Stomach smooth muscle (tissue), 2 donors: ENCODE measurements at regions not wholly inside any gene's neighbourhood (a gene's known extent, or its start where the extent isn't known, plus 50 kb on each side); places are given as distances from the start of the nearest gene placed in this dataset.
"Not testable (repeated sequence)": the region's sequence is repeated elsewhere in the genome, so short reads cannot be mapped to it uniquely, and the experiment has no call there.

Experiments used
- H3K27ac ChIP-seq: one replicate; pipeline ENCODE4 v1.7.0; 2013; ENCODE audit warnings: mild to moderate bottlenecking, low read length, inconsistent platforms
- H3K27me3 ChIP-seq, 2 donors: one replicate each; pipeline ENCODE4 v1.7.0; 2013; ENCODE audit warnings: low read length in 2 of 2; ENCODE audit not compliant: insufficient read depth in 2 of 2, control insufficient read depth in 1 of 2
- H3K36me3 ChIP-seq, 2 donors: one replicate each; pipeline ENCODE4 v1.7.0; 2013; ENCODE audit warnings: low read length in 2 of 2; ENCODE audit not compliant: control insufficient read depth in 2 of 2, insufficient read depth in 2 of 2
- H3K4me1 ChIP-seq: one replicate; pipeline ENCODE4 v1.7.0; 2013; ENCODE audit warnings: low read length; ENCODE audit not compliant: control insufficient read depth, insufficient read depth
- H3K4me3 ChIP-seq, 2 donors: one replicate each; pipeline ENCODE4 v1.7.0; 2013; ENCODE audit warnings: low read length in 2 of 2
- H3K9ac ChIP-seq, 2 donors: one replicate each; pipeline ENCODE4 v1.7.0; 2013; ENCODE audit warnings: low read length in 2 of 2, mild to moderate bottlenecking in 1 of 2
- H3K9me3 ChIP-seq, 2 donors: one replicate each; pipeline ENCODE4 v1.7.0; 2013; ENCODE audit warnings: low read length in 2 of 2; ENCODE audit not compliant: control insufficient read depth in 2 of 2
- donor health status: healthy.
- donor health status: Pancreatic carcinoma.

DNA sequence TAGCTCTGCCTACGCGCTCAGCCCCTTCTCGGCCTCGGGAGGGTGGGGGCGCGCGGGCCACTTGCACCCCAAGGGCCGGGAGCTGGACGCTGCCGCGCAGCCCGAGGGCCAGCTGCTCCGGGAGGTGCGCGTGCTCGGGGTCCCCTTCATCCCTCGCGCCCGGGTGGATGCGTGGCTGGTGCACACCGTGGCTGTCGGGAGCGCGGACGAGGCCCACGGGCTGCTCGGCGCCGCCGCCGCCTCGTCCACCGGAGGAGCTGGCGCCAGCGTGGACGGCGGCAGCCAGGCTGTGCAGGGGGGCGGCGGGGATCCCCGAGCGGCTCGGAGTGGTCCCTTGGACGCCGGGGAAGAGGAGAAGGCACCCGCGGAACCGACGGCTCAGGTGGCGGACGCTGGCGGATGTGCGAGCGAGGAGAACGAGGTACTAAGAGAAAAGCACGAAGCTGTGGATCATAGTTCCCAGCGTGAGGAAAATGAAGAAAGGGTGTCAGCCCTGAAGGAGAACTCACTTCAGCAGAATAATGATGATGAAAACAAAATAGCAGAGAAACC is 69.8 kb downstream of the PMAIP1 start:
- not testable (repeated sequence) for H3K4me3 ChIP-seq, H3K27ac ChIP-seq, H3K36me3 ChIP-seq, H3K9ac ChIP-seq, H3K9me3 ChIP-seq, H3K4me1 ChIP-seq
- H3K27me3 ChIP-seq = peaks cover 7 to 22% of the 10 kb centered on the region in 2 donors

DNA sequence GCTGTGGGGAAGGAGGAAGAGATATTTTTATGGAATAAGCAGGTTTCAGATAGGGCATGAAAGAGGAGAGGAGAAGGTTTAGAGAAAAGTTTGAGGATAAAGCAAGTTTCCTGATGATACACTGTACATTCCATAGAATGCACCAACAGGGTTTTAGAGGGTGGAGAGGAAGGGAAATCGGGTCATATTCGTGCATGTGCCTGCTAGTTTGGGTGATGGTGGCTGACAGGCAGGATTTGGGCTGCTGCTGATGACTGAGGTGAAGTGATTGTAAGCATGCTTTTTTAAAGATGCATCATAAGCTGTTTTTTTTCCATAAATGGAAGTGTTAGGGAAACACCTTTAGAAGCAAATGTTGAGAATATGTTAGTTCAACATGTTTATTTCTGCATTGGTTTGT is 68.8 kb downstream of the PMAIP1 start:
- Histone ChIP-seq H3K9me3 (peaks cover 0 to 3% of the 10 kb centered on the region in 2 donors), H3K9ac (no peak overlapping the region), H3K4me1 (no peaks in the 10 kb centered on the region), H3K27me3 (peaks cover 7 to 22% of the 10 kb centered on the region in 2 donors), H3K27ac (no peak overlapping the region), H3K4me3 (no peak overlapping the region), H3K36me3 (no peaks in the 10 kb centered on the region)

DNA sequence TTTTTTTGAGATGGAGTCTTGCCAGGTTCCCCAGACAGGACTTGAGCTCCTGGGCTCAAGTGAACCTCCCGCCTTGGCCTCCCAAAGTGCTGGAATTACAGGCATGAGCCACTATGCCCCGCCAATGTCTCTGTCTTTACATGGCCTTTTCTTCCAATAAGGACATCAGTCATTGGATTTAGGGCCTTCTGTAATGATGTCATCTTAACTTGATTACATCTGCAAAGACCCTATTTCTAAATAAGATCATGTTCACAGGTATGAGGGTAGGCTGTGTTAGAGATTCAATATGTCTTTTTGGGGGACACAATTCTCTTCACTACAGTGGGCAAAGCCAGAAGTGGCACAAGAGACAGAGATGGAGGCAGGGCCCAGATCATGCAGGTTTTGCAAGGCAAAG is 68.1 kb downstream of the PMAIP1 start:
- H3K36me3 ChIP-seq = no peaks in the 10 kb centered on the region
- no peak overlapping the region for H3K27ac ChIP-seq
- no peaks in the 10 kb centered on the region for H3K4me1 ChIP-seq
- H3K9me3 ChIP-seq = peaks cover 0 to 3% of the 10 kb centered on the region in 2 donors
- H3K9ac ChIP-seq = no peak overlapping the region
- no peak overlapping the region for H3K4me3 ChIP-seq
- peaks cover 7 to 22% of the 10 kb centered on the region in 2 donors for H3K27me3 ChIP-seq

DNA sequence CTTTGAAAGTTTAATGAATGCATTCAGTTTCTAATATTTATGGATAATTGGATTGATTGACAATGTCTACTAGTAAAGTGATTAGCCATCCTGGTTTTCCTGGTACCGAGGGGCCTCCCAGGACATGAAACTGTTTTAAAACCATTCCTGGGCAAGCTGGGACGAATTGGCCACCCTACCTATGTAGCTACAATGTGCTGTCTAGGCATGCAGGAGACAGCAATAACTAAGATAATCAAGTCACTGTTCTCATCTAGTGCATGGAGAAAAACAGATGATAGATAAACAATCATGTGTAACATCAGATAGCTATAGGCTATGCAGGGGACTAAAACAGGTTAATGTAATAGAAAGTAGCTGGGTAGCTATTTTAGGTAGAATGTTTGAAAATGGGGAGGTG is 67.1 kb downstream of the PMAIP1 start:
- H3K9me3 ChIP-seq = peaks cover 0 to 3% of the 10 kb centered on the region in 2 donors
- H3K9ac ChIP-seq = no peak overlapping the region
- H3K4me1 ChIP-seq = no peaks in the 10 kb centered on the region
- H3K4me3 ChIP-seq = no peak overlapping the region
- H3K27ac ChIP-seq = no peak overlapping the region
- no peaks in the 10 kb centered on the region for H3K36me3 ChIP-seq
- peaks cover 7 to 22% of the 10 kb centered on the region in 2 donors for H3K27me3 ChIP-seq

DNA sequence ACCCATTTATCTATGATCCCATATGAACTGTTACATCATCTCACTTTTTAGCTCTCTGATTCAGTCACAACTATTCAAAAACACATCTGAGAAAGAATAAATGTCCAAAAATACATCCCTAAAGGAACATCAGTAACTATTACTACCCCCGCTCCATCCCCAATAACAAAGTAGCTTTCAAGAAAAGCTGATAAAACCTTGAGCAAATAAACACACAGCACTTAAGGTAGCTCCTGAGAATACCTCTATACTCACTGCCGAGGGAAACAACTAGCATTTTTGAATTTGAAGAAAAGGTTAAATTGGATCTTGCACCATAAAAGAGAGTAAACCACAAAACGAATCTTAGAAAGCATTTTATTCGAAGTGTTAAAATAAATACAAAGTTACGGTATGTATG is 63.4 kb downstream of the PMAIP1 start:
- Histone ChIP-seq H3K4me3 (no peak overlapping the region), H3K36me3 (no peaks in the 10 kb centered on the region), H3K4me1 (no peaks in the 10 kb centered on the region), H3K27me3 (peaks cover 0 to 8% of the 10 kb centered on the region in 2 donors), H3K9ac (no peak overlapping the region), H3K27ac (no peak overlapping the region), H3K9me3 (no peaks in the 10 kb centered on the region)

DNA sequence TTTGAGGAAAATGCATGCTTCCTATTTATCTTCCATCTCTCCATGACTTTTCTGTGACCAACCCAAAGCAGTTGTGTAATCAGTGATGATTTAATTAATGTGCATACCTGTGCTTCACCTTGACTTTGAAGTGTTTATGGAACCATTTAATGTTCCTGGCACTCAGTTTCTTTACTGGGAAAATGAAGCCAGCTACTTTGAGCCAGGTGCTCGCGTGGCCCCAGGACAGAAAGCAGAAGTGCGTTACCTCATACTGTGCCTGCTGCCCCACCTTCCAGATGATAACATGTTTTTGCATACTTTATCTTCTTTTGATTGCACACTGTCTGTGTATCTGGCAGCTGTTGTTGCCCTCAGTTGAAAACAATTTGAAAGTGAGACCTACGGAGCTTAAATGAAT is 61.3 kb downstream of the PMAIP1 start:
- no peaks in the 10 kb centered on the region for H3K4me1 ChIP-seq

DNA sequence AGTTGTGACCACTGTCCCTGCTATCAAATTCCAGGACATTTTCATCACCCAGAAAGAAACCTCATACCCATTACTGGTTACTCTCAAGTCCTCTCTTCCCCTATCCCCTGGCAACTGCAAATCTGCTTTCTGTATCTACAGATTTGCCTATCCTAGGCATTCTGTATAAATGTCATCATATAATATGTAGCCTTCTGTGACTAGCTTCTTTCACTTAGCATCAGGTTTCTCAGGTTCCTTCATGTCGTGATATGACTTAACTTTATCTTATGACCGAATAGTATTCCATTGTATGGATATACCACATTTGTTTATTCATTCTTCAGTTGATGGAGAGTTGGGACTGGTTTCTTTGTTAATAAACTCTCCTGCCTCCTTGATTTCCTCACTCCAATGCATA is 60.5 kb downstream of the PMAIP1 start:
- H3K9me3 ChIP-seq = no peaks in the 10 kb centered on the region
- no peak overlapping the region for H3K4me3 ChIP-seq
- no peak overlapping the region for H3K27ac ChIP-seq
- no peak overlapping the region for H3K9ac ChIP-seq
- H3K36me3 ChIP-seq = no peaks in the 10 kb centered on the region
- H3K27me3 ChIP-seq = no peaks in the 10 kb centered on the region
- no peaks in the 10 kb centered on the region for H3K4me1 ChIP-seq

More for the DNA sequence above, 61.3 kb downstream of the PMAIP1 start:
- Histone ChIP-seq H3K9me3 (no peaks in the 10 kb centered on the region), H3K4me3 (no peak overlapping the region), H3K27me3 (no peaks in the 10 kb centered on the region), H3K27ac (no peak overlapping the region), H3K36me3 (no peaks in the 10 kb centered on the region), H3K9ac (no peak overlapping the region)

DNA sequence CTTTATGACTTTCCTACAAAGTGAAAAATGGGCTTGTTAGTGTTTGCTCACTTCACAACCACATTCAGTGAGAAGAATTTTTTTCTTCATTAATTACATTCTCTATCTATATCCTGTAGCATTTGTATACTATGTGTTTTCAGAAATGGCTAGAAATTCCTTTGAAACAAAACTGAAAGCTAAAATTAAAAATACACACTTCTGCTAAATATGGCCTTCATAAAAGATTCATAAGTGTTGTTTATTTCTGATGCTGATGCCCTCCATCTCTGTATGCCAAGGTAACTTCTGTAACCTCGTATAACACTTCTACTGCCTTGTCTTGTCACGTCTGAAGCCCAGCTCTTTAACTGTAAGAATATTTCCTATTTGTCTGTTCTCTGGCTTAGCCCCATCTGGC is 59.8 kb downstream of the PMAIP1 start:
- no peaks in the 10 kb centered on the region for H3K27me3 ChIP-seq
- no peak overlapping the region for H3K4me3 ChIP-seq
- no peaks in the 10 kb centered on the region for H3K36me3 ChIP-seq
- no peaks in the 10 kb centered on the region for H3K4me1 ChIP-seq
- H3K9me3 ChIP-seq = no peaks in the 10 kb centered on the region
- H3K27ac ChIP-seq = no peak overlapping the region
- no peak overlapping the region for H3K9ac ChIP-seq

DNA sequence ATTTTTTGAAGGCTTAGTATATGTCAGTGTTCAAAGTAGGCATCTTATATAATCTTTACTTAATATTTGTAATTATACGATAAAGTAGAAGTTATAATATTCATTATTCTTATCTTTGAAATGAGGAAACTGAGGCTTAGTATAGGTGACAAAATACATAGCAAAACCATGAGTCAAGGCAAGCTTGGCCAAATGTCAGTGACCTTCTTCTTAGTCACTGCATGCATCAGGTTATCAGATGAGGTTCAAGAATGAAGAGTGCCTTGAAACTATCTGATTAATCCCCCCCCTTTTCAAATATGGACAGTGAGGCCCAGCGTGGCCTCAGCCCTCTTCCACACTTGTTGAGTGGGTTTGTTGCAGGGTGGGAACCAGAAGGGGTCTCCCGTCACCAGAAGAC is 59.3 kb downstream of the PMAIP1 start:
- Histone ChIP-seq H3K36me3 (no peaks in the 10 kb centered on the region), H3K4me1 (no peaks in the 10 kb centered on the region), H3K27ac (no peak overlapping the region), H3K9me3 (no peaks in the 10 kb centered on the region), H3K9ac (no peak overlapping the region), H3K27me3 (no peaks in the 10 kb centered on the region), H3K4me3 (no peak overlapping the region)

DNA sequence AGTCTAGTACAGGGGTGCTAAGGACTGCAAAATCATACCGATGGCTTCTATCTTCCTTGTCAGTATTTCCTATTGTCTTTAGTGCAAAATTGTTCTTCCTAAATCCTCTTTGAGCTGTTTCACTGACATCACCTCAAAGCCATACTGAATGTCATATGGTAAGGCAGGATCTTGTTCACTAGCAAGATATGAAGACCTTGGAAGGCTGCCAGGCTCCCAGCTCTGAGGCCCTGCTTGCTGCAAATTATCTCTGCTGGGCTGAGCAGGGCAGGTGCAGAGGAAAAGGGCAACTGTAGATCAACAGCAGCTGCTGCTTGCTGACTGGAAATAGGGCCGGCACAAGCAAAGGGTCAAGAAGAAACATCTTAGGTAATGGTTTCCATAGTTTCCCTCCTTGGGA is 58.2 kb downstream of the PMAIP1 start:
- Histone ChIP-seq H3K9ac (no peak overlapping the region), H3K27ac (no peak overlapping the region), H3K9me3 (no peaks in the 10 kb centered on the region)

DNA sequence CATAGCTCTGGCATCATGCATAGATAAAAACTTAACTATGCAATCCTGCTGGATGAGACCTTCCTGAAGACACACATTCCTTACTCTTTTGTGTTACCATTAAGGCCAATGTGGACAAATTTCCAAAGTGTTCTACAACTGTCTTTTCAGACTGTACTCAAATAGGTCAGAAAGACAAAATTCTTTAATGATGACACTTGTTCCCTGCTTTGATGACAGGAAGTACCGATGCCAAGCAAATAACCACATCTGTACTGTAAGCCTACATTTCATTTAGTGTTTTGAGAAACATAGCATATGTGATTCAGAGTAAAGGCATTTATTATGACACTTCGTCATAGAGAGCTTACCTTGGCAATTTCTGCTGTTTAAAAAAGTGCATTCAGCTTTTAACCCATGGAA is 55.0 kb downstream of the PMAIP1 start:
- Histone ChIP-seq H3K27me3 (no peaks in the 10 kb centered on the region), H3K36me3 (no peaks in the 10 kb centered on the region), H3K9ac (no peak overlapping the region), H3K4me1 (no peaks in the 10 kb centered on the region), H3K27ac (no peak overlapping the region), H3K9me3 (no peaks in the 10 kb centered on the region), H3K4me3 (no peak overlapping the region)

More for the DNA sequence above, 58.2 kb downstream of the PMAIP1 start:
- no peaks in the 10 kb centered on the region for H3K4me1 ChIP-seq
- no peaks in the 10 kb centered on the region for H3K36me3 ChIP-seq
- H3K27me3 ChIP-seq = no peaks in the 10 kb centered on the region
- no peak overlapping the region for H3K4me3 ChIP-seq
